ENCODE measurements at regions not wholly inside any gene's neighbourhood (a gene's known extent, or its start where the extent isn't known, plus 50 kb on each side); places are given as distances from the start of the nearest gene placed in this dataset.

GRCh38 chr17:34485999-34486398 lies 93.4 kb upstream of the TMEM132E start:
- H3K4me3 ChIP-seq (ENCODE audit: low read depth, low read length), result no peak overlapping the region

GRCh38 chr17:34484193-34484733 lies 95.1 kb upstream of the TMEM132E start:
- Histone ChIP-seq H3K36me3 (ENCODE audit: control insufficient read depth, insufficient read depth, low read length) (no peaks in the 10 kb centered on the region), H3K27me3 (ENCODE audit: control insufficient read depth, insufficient read depth, low read length) (no peaks in the 10 kb centered on the region), H3K79me2 (no peaks in the 10 kb centered on the region), H3K9ac (no peak overlapping the region), H2AFZ (no peak overlapping the region), H3K9me3 (ENCODE audit: control insufficient read depth, low read length) (no peaks in the 10 kb centered on the region), H3K4me3 (ENCODE audit: low read depth, low read length) (no peak overlapping the region), H3K4me2 (ENCODE audit: low read length) (no peak overlapping the region), H3K27ac (no peak overlapping the region), H3K4me1 (no peaks in the 10 kb centered on the region)
- no peak for TF ChIP-seq CTCF (IDR thresholded peaks at IDR 0.05)

More at GRCh38 chr17:34485999-34486398, 93.4 kb upstream of the TMEM132E start:
- H3K9ac ChIP-seq, result no peak overlapping the region
- H3K9me3 ChIP-seq (ENCODE audit: control insufficient read depth, low read length), result no peaks in the 10 kb centered on the region
- TF ChIP-seq CTCF (IDR thresholded peaks at IDR 0.05), result no peak
- H3K4me1 ChIP-seq, result no peaks in the 10 kb centered on the region
- no peak overlapping the region for H2AFZ ChIP-seq
- no peaks in the 10 kb centered on the region for H3K79me2 ChIP-seq
- H3K4me2 ChIP-seq (ENCODE audit: low read length), result no peak overlapping the region
- no peaks in the 10 kb centered on the region for H3K27me3 ChIP-seq (ENCODE audit: control insufficient read depth, insufficient read depth, low read length)
- no peaks in the 10 kb centered on the region for H3K36me3 ChIP-seq (ENCODE audit: control insufficient read depth, insufficient read depth, low read length)
- no peak overlapping the region for H3K27ac ChIP-seq

GRCh38 chr17:34482730-34483129 lies 96.7 kb upstream of the TMEM132E start:
- no peak overlapping the region for H3K4me2 ChIP-seq (ENCODE audit: low read length)
- no peaks in the 10 kb centered on the region for H3K4me1 ChIP-seq
- H3K79me2 ChIP-seq, result no peaks in the 10 kb centered on the region
- H3K27me3 ChIP-seq (ENCODE audit: control insufficient read depth, insufficient read depth, low read length), result no peaks in the 10 kb centered on the region
- no peak overlapping the region for H3K9ac ChIP-seq
- no peaks in the 10 kb centered on the region for H3K36me3 ChIP-seq (ENCODE audit: control insufficient read depth, insufficient read depth, low read length)
- no peak overlapping the region for H2AFZ ChIP-seq
- H3K9me3 ChIP-seq (ENCODE audit: control insufficient read depth, low read length), result no peaks in the 10 kb centered on the region
- H3K27ac ChIP-seq, result no peak overlapping the region
- H3K4me3 ChIP-seq (ENCODE audit: low read depth, low read length), result no peak overlapping the region
- no peak for TF ChIP-seq CTCF (IDR thresholded peaks at IDR 0.05)

- H3K27ac ChIP-seq, result no peak overlapping the region
- H3K36me3 ChIP-seq (ENCODE audit: control insufficient read depth, insufficient read depth, low read length), result no peaks in the 10 kb centered on the region
These were observed 97.6 kb upstream of the TMEM132E start for GRCh38 chr17:34481779-34482178.

More at GRCh38 chr17:34481779-34482178, 97.6 kb upstream of the TMEM132E start:
- H3K4me3 ChIP-seq (ENCODE audit: low read depth, low read length), result no peak overlapping the region
- H3K4me1 ChIP-seq, result no peaks in the 10 kb centered on the region
- H3K27me3 ChIP-seq (ENCODE audit: control insufficient read depth, insufficient read depth, low read length), result no peaks in the 10 kb centered on the region
- no peak overlapping the region for H3K9ac ChIP-seq
- no peaks in the 10 kb centered on the region for H3K9me3 ChIP-seq (ENCODE audit: control insufficient read depth, low read length)
- no peak overlapping the region for H2AFZ ChIP-seq
- H3K79me2 ChIP-seq, result no peaks in the 10 kb centered on the region
- no peak overlapping the region for H3K4me2 ChIP-seq (ENCODE audit: low read length)
- TF ChIP-seq CTCF (IDR thresholded peaks at IDR 0.05), result no peak
